ENCODE measurements at regions not wholly inside any gene's neighbourhood (a gene's known extent, or its start where the extent isn't known, plus 50 kb on each side); places are given as distances from the start of the nearest gene placed in this dataset.

DNA sequence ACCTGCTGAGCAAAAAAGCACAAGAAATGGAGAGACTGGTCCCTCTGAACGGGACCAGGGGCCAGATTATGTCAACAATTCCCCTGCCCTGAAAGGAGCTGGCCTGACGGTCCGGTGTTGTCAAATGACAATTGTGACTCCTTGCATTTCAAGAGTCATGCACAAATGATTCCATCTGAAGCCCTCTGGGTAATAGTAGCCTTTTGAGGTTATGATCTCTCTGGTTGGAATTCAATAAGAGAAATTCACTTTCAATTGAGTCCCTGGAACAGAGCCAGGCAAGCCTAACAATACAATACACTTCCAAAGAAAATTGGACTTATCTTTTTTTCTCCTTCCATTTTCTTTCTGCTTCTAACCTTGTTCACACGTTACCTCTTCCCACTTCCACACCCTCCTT is 116.9 kb downstream of the C1D start:
- Histone ChIP-seq H3K4me3 (no peak overlapping the region), H3K4me1 (peaks cover 0 to 5% (median 0%) of the 10 kb centered on the region in 9 donors), H3K9me3 (peaks cover 0 to 25% (median 7%) of the 10 kb centered on the region in 11 donors), H3K36me3 (no peaks in the 10 kb centered on the region), H3K27ac (no peak overlapping the region), H3K27me3 (peaks cover 0 to 3% (median 0%) of the 10 kb centered on the region in 7 donors)
- TF ChIP-seq, protein P1, sequence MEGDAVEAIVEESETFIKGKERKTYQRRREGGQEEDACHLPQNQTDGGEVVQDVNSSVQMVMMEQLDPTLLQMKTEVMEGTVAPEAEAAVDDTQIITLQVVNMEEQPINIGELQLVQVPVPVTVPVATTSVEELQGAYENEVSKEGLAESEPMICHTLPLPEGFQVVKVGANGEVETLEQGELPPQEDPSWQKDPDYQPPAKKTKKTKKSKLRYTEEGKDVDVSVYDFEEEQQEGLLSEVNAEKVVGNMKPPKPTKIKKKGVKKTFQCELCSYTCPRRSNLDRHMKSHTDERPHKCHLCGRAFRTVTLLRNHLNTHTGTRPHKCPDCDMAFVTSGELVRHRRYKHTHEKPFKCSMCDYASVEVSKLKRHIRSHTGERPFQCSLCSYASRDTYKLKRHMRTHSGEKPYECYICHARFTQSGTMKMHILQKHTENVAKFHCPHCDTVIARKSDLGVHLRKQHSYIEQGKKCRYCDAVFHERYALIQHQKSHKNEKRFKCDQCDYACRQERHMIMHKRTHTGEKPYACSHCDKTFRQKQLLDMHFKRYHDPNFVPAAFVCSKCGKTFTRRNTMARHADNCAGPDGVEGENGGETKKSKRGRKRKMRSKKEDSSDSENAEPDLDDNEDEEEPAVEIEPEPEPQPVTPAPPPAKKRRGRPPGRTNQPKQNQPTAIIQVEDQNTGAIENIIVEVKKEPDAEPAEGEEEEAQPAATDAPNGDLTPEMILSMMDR (IDR thresholded peaks at IDR 0.05): no peak
- DNase-seq (no peak), ATAC-seq (no peak)
- intact Hi-C loops (cut with DNase I): no loop called here
- 41 to 59% methylated on average over 4 of the region's 4 CpGs for WGBS, 2 donors

DNA sequence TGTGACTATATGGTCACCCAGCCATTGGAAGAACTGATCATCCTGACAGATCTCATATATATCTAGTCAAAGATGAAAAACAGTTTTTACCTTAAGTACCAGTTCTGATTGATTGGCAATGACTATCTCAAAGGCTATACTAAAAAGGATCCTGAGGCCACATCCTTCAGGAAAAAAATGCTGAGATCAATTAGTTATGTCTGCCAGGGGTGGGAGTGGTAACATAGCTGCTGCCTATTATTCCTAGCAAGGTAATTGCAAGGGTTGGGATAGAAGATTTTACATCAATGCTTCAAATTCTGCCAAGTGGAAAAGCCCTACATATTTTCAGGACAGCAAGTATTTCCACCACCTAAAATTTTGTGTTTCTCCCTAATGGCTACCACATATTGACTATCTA is 114.7 kb downstream of the C1D start:
- intact Hi-C loops (cut with DNase I): no loop called here
- peaks cover 0 to 5% (median 0%) of the 10 kb centered on the region in 9 donors for H3K4me1 ChIP-seq
- DNase-seq: no peak

DNA sequence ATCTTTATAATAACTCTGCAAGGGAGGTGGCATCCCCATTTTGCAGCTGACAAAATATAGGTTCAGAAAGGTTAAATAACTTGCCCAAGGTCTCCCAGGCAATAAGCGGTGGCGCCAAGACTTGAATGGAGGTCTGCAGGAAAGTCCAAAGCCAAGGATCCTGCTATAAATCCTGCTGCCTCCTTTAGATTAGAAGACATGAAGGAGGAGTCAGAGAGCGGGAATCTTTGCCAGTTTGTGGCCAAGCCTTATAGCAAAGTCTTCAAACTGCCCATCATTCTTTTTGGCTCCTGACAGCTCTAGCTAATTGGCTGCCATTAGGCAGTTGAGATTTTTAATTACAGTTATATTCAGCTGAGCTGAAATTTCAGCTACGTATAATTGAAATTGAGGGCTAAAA is 114.3 kb downstream of the C1D start:
- Histone ChIP-seq H3K27me3 (peaks cover 0 to 7% (median 0%) of the 10 kb centered on the region in 7 donors), H3K27ac (no peak overlapping the region), H3K4me1 (peaks cover 0 to 5% (median 0%) of the 10 kb centered on the region in 9 donors), H3K9me3 (peaks cover 0 to 7% (median 0%) of the 10 kb centered on the region in 11 donors), H3K36me3 (no peaks in the 10 kb centered on the region), H3K4me3 (no peak overlapping the region)
- no peak for DNase-seq
- intact Hi-C loops (cut with DNase I): no loop called here
- TF ChIP-seq, protein P1 (IDR thresholded peaks at IDR 0.05): no peak
- no peak for ATAC-seq
- 94 to 96% methylated on average over 4 of the region's 4 CpGs for WGBS, 2 donors

More for the DNA sequence above, 114.7 kb downstream of the C1D start:
- Histone ChIP-seq H3K27me3 (peaks cover 0 to 7% (median 0%) of the 10 kb centered on the region in 7 donors), H3K27ac (no peak overlapping the region), H3K4me3 (no peak overlapping the region), H3K36me3 (no peaks in the 10 kb centered on the region), H3K9me3 (peaks cover 0 to 11% (median 2%) of the 10 kb centered on the region in 11 donors)
- TF ChIP-seq, protein P1 (IDR thresholded peaks at IDR 0.05): no peak
- ATAC-seq: no peak

DNA sequence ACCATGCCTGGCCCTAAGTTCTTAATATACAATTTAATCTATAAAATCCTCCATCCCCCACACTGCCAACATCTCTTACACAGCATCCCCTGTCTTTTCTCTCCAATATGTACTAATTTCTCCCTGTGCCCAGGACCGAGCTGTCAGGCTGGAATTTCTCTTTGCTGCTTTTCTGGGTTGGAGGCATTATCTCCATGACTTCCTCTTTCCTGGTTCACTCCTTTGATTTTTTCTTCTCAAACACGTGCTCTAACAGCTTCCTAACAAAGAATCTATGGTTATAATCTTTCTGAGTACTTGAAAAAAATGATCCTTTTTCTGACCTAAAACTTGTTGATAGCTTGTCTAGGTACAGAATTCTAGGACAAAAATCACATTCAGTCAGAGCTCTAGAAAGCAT is 112.8 kb downstream of the C1D start:
- H3K27me3 ChIP-seq: peaks cover 0 to 7% (median 0%) of the 10 kb centered on the region in 7 donors
- intact Hi-C loops (cut with DNase I): no loop called here
- no peaks in the 10 kb centered on the region for H3K9me3 ChIP-seq
- no peak overlapping the region for H3K4me3 ChIP-seq
- no peak for DNase-seq
- 64 to 71% methylated on average over 2 of the region's 2 CpGs for WGBS, 2 donors
- H3K27ac ChIP-seq: no peak overlapping the region
- no peak for ATAC-seq
- no peaks in the 10 kb centered on the region for H3K36me3 ChIP-seq
- TF ChIP-seq, protein P1 (IDR thresholded peaks at IDR 0.05): no peak
- peaks cover 0 to 5% (median 0%) of the 10 kb centered on the region in 9 donors for H3K4me1 ChIP-seq

Measured in heart right ventricle (tissue), 16 donors.